Caco-2 (cell line): ENCODE measurements at regions not wholly inside any gene's neighbourhood (a gene's known extent, or its start where the extent isn't known, plus 50 kb on each side); places are given as distances from the start of the nearest gene placed in this dataset.

Experiments used
- BruUV-seq: library from RNA; stranded (reverse); fragments of 400-500 nt; replicated peaks from 2 replicates; lab custom pipeline; 2021; lab: Mats Ljungman, UMichigan
- CTCF ChIA-PET: fragments of 300-600 bp; sonication (Branson Sonifier 250); formaldehyde crosslinking; loops from one replicate; lab custom pipeline; 2022; ENCODE audit warnings: antibody characterized with exemption; lab: Charles Lee
- POLR2A ChIA-PET: fragments of 300-600 bp; sonication (Branson Sonifier 250); formaldehyde crosslinking; loops from one replicate; lab custom pipeline; 2022; ENCODE audit warnings: antibody characterized with exemption; lab: Charles Lee
- DNase-seq, 2 experiments: peaks; one replicate each; pipeline versions ENCODE4 v3.0.0 to v3.0.0-alpha.2; 2020 to 2022
- H3K27me3 ChIP-seq: replicated peaks from 2 replicates; pipeline ENCODE4 v1.6.0; 2011; ENCODE audit warnings: low read length; ENCODE audit not compliant: control insufficient read depth, insufficient read depth
- H3K36me3 ChIP-seq: 2 replicates; pipeline ENCODE4 v1.5.1; 2011; ENCODE audit warnings: low read length; ENCODE audit not compliant: control insufficient read depth, insufficient read depth
- H3K4me1 ChIP-seq: fragments of 250-450 bp; sonication (Bioruptor Pico); 2 replicates; pipeline ENCODE4 v1.5.1; 2020; ENCODE audit warnings: mild to moderate bottlenecking
- H3K4me3 ChIP-seq: 2 replicates; pipeline ENCODE4 v1.5.1; 2011; ENCODE audit warnings: low read depth, mild to moderate bottlenecking, control low read depth, low read length
- H3K9me3 ChIP-seq: fragments of 250-450 bp; sonication (Bioruptor Pico); 2 replicates; pipeline ENCODE4 v1.5.1; 2020; ENCODE audit warnings: mild to moderate bottlenecking, moderate library complexity
- H3K27ac Mint-ChIP-seq: one replicate; pipeline ENCODE4 v1.8.0; 2022; ENCODE audit warnings: mixed read lengths; ENCODE audit not compliant: unreplicated experiment
- H3K27me3 Mint-ChIP-seq: one replicate; pipeline ENCODE4 v1.8.0; 2022; ENCODE audit warnings: mixed read lengths; ENCODE audit not compliant: insufficient read depth, unreplicated experiment
- H3K36me3 Mint-ChIP-seq: one replicate; pipeline ENCODE4 v1.8.0; 2022; ENCODE audit warnings: mild to moderate bottlenecking, mixed read lengths; ENCODE audit not compliant: insufficient read depth, unreplicated experiment
- H3K4me1 Mint-ChIP-seq: one replicate; pipeline ENCODE4 v1.8.0; 2022; ENCODE audit warnings: low read depth, mixed read lengths; ENCODE audit not compliant: unreplicated experiment
- H3K4me3 Mint-ChIP-seq: one replicate; pipeline ENCODE4 v1.8.0; 2022; ENCODE audit warnings: mild to moderate bottlenecking, moderate library complexity, mixed read lengths; ENCODE audit not compliant: unreplicated experiment
- H3K9me3 Mint-ChIP-seq: one replicate; pipeline ENCODE4 v1.8.0; 2022; ENCODE audit warnings: mixed read lengths; ENCODE audit not compliant: unreplicated experiment
- intact Hi-C: fragments of 100-400 bp; cut with micrococcal nuclease; formaldehyde crosslinking; loops from one replicate; pipeline ENCODE4 v1.10.0; 2022; ENCODE audit not compliant: unreplicated experiment
- TF ChIP-seq, protein P1 (sequence below), 2 experiments: fragments of 200-600 bp in 1 of 2; IDR thresholded peaks; 1 replicate in 1 of 2; 2 replicates in 1 of 2; pipeline versions ENCODE4 v1.5.1 to v1.8.0; 2011 to 2022; ENCODE audit warnings: antibody characterized with exemption in 1 of 2, control low read depth in 1 of 2, inconsistent platforms in 1 of 2, low read depth in 1 of 2, low read length in 1 of 2, mild to moderate bottlenecking in 1 of 2, moderate library complexity in 1 of 2; ENCODE audit not compliant: insufficient read depth in 1 of 2, severe bottlenecking in 1 of 2, unreplicated experiment in 1 of 2

DNA sequence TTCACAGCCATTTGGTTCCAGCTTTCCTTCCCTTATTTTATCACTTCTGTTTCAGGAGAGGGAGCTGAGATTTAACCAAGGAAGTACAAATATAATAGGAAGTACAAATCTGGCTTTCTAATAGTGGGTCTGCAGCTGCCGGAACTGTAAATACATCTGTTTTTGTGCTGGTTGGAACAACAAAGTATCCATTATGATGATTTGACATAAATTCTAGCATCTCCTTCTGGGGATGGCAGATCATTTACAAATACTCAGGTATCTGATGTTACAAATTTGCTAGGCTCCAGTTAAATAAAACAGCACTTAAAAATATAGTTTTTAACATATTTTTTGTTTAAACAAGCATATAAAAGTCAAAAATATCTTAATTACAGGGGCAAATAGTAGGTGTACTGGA is 131.3 kb upstream of the SMIM21 start:
- Mint-ChIP-seq H3K27me3 (peaks cover 10% of the 10 kb centered on the region), H3K9me3 (no peaks in the 10 kb centered on the region), H3K27ac (no peak overlapping the region), H3K36me3 (peaks cover 5% of the 10 kb centered on the region), H3K4me3 (no peak overlapping the region), H3K4me1 (no peaks in the 10 kb centered on the region)
- Histone ChIP-seq H3K27me3 (no peaks in the 10 kb centered on the region), H3K4me1 (no peaks in the 10 kb centered on the region), H3K4me3 (no peak overlapping the region), H3K9me3 (no peaks in the 10 kb centered on the region), H3K36me3 (no peaks in the 10 kb centered on the region)
- no peak for DNase-seq
- TF ChIP-seq, protein P1, sequence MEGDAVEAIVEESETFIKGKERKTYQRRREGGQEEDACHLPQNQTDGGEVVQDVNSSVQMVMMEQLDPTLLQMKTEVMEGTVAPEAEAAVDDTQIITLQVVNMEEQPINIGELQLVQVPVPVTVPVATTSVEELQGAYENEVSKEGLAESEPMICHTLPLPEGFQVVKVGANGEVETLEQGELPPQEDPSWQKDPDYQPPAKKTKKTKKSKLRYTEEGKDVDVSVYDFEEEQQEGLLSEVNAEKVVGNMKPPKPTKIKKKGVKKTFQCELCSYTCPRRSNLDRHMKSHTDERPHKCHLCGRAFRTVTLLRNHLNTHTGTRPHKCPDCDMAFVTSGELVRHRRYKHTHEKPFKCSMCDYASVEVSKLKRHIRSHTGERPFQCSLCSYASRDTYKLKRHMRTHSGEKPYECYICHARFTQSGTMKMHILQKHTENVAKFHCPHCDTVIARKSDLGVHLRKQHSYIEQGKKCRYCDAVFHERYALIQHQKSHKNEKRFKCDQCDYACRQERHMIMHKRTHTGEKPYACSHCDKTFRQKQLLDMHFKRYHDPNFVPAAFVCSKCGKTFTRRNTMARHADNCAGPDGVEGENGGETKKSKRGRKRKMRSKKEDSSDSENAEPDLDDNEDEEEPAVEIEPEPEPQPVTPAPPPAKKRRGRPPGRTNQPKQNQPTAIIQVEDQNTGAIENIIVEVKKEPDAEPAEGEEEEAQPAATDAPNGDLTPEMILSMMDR (IDR thresholded peaks at IDR 0.05; ENCODE audit: insufficient read depth in 1 of 2, low read depth in 1 of 2, low read length in 1 of 2, severe bottlenecking in 1 of 2, unreplicated experiment in 1 of 2) = no peak
- POLR2A ChIA-PET = no interaction called here
- intact Hi-C loops = no loop called here
- CTCF ChIA-PET = no interaction called here
- BruUV-seq = no TSS peak

DNA sequence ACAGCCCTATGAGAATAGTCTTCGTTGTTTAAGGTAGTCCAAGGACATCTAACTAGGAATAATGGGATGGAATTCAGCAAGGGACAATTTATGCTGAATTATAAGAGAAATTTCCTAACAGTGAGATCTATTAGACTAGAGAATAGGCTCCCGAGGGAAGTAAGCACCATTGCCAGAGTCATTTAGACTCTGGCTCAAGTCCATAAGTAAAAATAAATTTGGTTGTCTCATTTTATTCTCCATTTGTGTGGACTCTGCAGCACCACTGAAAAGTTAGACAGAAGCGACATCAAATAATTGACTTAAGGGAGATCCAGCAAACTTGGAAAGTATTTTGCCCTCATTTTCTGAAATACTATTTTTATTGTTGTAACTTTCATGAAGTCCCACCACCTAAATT is 129.3 kb upstream of the SMIM21 start:
- Histone ChIP-seq H3K36me3 (no peaks in the 10 kb centered on the region), H3K4me1 (no peaks in the 10 kb centered on the region), H3K27me3 (no peaks in the 10 kb centered on the region), H3K9me3 (no peaks in the 10 kb centered on the region), H3K4me3 (no peak overlapping the region)
- H3K9me3 Mint-ChIP-seq = no peaks in the 10 kb centered on the region
- H3K27ac Mint-ChIP-seq = no peak overlapping the region
- no TSS peak for BruUV-seq
- TF ChIP-seq, protein P1 (IDR thresholded peaks at IDR 0.05; ENCODE audit: insufficient read depth in 1 of 2, low read depth in 1 of 2, low read length in 1 of 2, severe bottlenecking in 1 of 2, unreplicated experiment in 1 of 2) = no peak
- POLR2A ChIA-PET = no interaction called here
- no peak overlapping the region for H3K4me3 Mint-ChIP-seq
- peaks cover 9% of the 10 kb centered on the region for H3K27me3 Mint-ChIP-seq
- no peak for DNase-seq
- H3K36me3 Mint-ChIP-seq = peaks cover 5% of the 10 kb centered on the region
- no peaks in the 10 kb centered on the region for H3K4me1 Mint-ChIP-seq
- CTCF ChIA-PET = no interaction called here
- intact Hi-C loops = no loop called here

DNA sequence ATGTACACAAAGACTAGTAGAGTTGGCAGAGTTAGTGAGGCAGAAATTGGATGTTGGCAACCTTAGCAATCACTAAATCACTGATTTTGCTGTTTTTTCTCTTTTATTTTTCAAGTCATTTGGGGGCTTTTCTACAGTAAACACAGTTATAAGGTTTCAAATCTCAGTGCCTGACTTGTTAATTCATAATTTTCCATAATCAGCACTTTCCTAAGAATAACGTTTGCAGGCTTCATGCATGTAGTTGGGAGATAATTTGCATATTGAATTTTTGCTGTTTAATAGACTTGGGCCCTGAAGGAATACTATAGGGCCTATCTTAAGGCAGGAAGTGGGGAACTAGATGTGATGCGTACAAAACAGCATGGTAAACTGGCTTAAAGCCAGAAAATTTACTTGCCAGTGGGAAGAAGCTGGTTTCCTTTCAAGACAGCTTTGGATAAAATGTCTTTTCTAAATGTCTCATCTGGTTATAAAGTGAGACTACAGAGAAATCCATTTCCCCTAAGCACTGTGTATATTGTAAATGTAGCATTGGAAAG is 127.2 kb upstream of the SMIM21 start:
- BruUV-seq = no TSS peak
- CTCF ChIA-PET = no interaction called here

More for the DNA sequence above, 127.2 kb upstream of the SMIM21 start:
- H3K36me3 ChIP-seq = no peaks in the 10 kb centered on the region
- no peak for DNase-seq
- H3K27me3 ChIP-seq = no peaks in the 10 kb centered on the region
- Mint-ChIP-seq H3K27ac (no peak overlapping the region), H3K4me1 (no peaks in the 10 kb centered on the region), H3K27me3 (peaks cover 5% of the 10 kb centered on the region), H3K4me3 (no peak overlapping the region), H3K36me3 (no peaks in the 10 kb centered on the region), H3K9me3 (no peaks in the 10 kb centered on the region)
- no peaks in the 10 kb centered on the region for H3K9me3 ChIP-seq
- H3K4me1 ChIP-seq = no peaks in the 10 kb centered on the region
- intact Hi-C loops = no loop called here
- POLR2A ChIA-PET = no interaction called here
- TF ChIP-seq, protein P1 (IDR thresholded peaks at IDR 0.05; ENCODE audit: insufficient read depth in 1 of 2, low read depth in 1 of 2, low read length in 1 of 2, severe bottlenecking in 1 of 2, unreplicated experiment in 1 of 2) = no peak
- no peak overlapping the region for H3K4me3 ChIP-seq
